ENCODE measurements at regions not wholly inside any gene's neighbourhood (a gene's known extent, or its start where the extent isn't known, plus 50 kb on each side); places are given as distances from the start of the nearest gene placed in this dataset.

DNA sequence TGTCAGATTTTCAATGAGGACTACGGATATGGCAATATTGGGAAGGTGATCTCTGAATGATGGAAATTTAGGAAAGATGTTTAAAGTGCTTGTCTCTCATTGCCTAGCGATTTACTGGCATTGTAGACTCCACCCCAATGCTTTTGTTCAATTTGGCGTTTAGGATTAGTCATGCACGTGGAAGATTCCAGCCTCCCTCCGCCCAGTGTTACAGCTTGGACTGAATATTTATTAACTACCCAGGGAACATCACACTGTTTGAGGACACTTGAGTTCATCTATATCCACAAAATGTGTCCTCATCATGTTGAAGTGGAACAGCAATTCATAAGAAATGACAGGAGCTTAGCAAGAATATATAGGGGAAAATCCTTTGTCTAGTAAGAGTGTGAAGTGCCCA, 738.8 kb upstream of the RBFOX1 start:
- TF ChIP-seq YY1 (IDR thresholded peaks at IDR 0.05; ENCODE audit: insufficient read depth, insufficient read length) (no peak), ZNF274 (IDR thresholded peaks at IDR 0.05; ENCODE audit: low read depth, low read length) (no peak)
